ENCODE measurements at regions not wholly inside any gene's neighbourhood (a gene's known extent, or its start where the extent isn't known, plus 50 kb on each side); places are given as distances from the start of the nearest gene placed in this dataset.

DNA sequence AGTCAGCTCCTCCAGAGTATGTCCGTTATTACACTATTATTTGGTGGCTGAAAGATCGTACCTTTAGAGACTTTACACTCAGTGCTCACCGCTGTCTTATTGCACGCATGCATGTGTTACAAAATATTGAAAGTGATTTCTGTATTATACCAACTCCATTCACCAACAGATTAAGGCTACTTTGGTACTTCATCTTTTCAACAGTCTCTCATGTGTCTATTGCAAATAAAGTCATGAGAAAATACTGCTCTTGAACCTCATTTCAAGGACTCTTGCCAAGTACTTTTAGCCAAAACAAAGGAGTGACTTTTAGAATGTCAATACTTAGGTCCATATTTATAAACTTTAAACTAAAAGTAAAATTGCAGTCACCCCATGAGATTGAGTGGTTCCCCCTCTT, 503.6 kb downstream of the TMEM121 start:
- TF ChIP-seq, protein P1, sequence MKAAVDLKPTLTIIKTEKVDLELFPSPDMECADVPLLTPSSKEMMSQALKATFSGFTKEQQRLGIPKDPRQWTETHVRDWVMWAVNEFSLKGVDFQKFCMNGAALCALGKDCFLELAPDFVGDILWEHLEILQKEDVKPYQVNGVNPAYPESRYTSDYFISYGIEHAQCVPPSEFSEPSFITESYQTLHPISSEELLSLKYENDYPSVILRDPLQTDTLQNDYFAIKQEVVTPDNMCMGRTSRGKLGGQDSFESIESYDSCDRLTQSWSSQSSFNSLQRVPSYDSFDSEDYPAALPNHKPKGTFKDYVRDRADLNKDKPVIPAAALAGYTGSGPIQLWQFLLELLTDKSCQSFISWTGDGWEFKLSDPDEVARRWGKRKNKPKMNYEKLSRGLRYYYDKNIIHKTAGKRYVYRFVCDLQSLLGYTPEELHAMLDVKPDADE (IDR thresholded peaks at IDR 0.05): no peak
- TF ChIP-seq, protein P2, sequence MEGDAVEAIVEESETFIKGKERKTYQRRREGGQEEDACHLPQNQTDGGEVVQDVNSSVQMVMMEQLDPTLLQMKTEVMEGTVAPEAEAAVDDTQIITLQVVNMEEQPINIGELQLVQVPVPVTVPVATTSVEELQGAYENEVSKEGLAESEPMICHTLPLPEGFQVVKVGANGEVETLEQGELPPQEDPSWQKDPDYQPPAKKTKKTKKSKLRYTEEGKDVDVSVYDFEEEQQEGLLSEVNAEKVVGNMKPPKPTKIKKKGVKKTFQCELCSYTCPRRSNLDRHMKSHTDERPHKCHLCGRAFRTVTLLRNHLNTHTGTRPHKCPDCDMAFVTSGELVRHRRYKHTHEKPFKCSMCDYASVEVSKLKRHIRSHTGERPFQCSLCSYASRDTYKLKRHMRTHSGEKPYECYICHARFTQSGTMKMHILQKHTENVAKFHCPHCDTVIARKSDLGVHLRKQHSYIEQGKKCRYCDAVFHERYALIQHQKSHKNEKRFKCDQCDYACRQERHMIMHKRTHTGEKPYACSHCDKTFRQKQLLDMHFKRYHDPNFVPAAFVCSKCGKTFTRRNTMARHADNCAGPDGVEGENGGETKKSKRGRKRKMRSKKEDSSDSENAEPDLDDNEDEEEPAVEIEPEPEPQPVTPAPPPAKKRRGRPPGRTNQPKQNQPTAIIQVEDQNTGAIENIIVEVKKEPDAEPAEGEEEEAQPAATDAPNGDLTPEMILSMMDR (conservative IDR thresholded peaks at IDR 0.05; ENCODE audit: low read depth in 2 of 2): no peak
- TF ChIP-seq EZH2phosphoT487 (IDR thresholded peaks at IDR 0.05; ENCODE audit: unreplicated experiment): no peak
- TF ChIP-seq, protein P3, sequence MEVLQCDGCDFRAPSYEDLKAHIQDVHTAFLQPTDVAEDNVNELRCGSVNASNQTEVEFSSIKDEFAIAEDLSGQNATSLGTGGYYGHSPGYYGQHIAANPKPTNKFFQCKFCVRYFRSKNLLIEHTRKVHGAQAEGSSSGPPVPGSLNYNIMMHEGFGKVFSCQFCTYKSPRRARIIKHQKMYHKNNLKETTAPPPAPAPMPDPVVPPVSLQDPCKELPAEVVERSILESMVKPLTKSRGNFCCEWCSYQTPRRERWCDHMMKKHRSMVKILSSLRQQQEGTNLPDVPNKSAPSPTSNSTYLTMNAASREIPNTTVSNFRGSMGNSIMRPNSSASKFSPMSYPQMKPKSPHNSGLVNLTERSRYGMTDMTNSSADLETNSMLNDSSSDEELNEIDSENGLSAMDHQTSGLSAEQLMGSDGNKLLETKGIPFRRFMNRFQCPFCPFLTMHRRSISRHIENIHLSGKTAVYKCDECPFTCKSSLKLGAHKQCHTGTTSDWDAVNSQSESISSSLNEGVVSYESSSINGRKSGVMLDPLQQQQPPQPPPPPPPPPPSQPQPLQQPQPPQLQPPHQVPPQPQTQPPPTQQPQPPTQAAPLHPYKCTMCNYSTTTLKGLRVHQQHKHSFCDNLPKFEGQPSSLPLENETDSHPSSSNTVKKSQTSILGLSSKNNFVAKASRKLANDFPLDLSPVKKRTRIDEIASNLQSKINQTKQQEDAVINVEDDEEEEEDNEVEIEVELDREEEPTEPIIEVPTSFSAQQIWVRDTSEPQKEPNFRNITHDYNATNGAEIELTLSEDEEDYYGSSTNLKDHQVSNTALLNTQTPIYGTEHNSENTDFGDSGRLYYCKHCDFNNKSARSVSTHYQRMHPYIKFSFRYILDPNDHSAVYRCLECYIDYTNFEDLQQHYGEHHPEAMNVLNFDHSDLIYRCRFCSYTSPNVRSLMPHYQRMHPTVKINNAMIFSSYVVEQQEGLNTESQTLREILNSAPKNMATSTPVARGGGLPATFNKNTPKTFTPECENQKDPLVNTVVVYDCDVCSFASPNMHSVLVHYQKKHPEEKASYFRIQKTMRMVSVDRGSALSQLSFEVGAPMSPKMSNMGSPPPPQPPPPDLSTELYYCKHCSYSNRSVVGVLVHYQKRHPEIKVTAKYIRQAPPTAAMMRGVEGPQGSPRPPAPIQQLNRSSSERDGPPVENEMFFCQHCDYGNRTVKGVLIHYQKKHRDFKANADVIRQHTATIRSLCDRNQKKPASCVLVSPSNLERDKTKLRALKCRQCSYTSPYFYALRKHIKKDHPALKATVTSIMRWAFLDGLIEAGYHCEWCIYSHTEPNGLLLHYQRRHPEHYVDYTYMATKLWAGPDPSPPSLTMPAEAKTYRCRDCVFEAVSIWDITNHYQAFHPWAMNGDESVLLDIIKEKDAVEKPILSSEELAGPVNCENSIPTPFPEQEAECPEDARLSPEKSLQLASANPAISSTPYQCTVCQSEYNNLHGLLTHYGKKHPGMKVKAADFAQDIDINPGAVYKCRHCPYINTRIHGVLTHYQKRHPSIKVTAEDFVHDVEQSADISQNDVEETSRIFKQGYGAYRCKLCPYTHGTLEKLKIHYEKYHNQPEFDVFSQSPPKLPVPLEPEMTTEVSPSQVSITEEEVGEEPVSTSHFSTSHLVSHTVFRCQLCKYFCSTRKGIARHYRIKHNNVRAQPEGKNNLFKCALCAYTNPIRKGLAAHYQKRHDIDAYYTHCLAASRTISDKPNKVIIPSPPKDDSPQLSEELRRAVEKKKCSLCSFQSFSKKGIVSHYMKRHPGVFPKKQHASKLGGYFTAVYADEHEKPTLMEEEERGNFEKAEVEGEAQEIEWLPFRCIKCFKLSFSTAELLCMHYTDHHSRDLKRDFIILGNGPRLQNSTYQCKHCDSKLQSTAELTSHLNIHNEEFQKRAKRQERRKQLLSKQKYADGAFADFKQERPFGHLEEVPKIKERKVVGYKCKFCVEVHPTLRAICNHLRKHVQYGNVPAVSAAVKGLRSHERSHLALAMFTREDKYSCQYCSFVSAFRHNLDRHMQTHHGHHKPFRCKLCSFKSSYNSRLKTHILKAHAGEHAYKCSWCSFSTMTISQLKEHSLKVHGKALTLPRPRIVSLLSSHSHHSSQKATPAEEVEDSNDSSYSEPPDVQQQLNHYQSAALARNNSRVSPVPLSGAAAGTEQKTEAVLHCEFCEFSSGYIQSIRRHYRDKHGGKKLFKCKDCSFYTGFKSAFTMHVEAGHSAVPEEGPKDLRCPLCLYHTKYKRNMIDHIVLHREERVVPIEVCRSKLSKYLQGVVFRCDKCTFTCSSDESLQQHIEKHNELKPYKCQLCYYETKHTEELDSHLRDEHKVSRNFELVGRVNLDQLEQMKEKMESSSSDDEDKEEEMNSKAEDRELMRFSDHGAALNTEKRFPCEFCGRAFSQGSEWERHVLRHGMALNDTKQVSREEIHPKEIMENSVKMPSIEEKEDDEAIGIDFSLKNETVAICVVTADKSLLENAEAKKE (CRISPR knock-in tag; IDR thresholded peaks at IDR 0.05): no peak
- no peak for TF ChIP-seq EZH2 (IDR thresholded peaks at IDR 0.05; ENCODE audit: low read depth, unreplicated experiment)
- no peak for TF ChIP-seq POLR2AphosphoS5 (IDR thresholded peaks at IDR 0.05; ENCODE audit: low read depth)
- no peak for TF ChIP-seq REST (IDR thresholded peaks at IDR 0.05; ENCODE audit: unreplicated experiment)
- TF ChIP-seq ZNF114 (CRISPR knock-in tag; IDR thresholded peaks at IDR 0.05): no peak
- no peak for TF ChIP-seq CREB1 (CRISPR knock-in tag; IDR thresholded peaks at IDR 0.05; ENCODE audit: low read depth)
